ENCODE measurements at regions not wholly inside any gene's neighbourhood (a gene's known extent, or its start where the extent isn't known, plus 50 kb on each side); places are given as distances from the start of the nearest gene placed in this dataset.

DNA sequence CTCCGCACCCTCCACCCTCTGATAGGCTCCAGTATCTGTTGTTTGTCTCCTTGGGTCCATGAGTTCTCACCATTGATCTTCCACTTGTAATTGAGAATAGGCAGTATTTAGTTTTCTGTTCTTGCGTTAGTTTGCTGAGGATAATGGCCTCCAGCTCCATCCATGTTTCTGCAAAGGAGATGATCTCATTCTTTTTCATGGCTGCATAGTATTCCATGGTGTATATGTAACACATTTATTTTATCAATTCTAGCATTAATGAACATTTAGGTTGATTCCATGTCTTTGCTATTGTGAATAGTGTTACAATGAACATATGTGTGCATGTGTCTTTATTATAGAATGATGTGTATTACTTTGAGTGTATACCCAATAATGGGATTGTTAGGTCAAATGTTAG, 814.6 kb upstream of the FRG1 start:
- no peaks in the 10 kb centered on the region for H3K4me1 ChIP-seq

GRCh38 chr4:189128341-189128740, 812.3 kb upstream of the FRG1 start:
- TF ChIP-seq POLR2AphosphoS5 (IDR thresholded peaks at IDR 0.05): no peak
- TF ChIP-seq POLR2A (IDR thresholded peaks at IDR 0.05): no peak
- TF ChIP-seq, protein P1, sequence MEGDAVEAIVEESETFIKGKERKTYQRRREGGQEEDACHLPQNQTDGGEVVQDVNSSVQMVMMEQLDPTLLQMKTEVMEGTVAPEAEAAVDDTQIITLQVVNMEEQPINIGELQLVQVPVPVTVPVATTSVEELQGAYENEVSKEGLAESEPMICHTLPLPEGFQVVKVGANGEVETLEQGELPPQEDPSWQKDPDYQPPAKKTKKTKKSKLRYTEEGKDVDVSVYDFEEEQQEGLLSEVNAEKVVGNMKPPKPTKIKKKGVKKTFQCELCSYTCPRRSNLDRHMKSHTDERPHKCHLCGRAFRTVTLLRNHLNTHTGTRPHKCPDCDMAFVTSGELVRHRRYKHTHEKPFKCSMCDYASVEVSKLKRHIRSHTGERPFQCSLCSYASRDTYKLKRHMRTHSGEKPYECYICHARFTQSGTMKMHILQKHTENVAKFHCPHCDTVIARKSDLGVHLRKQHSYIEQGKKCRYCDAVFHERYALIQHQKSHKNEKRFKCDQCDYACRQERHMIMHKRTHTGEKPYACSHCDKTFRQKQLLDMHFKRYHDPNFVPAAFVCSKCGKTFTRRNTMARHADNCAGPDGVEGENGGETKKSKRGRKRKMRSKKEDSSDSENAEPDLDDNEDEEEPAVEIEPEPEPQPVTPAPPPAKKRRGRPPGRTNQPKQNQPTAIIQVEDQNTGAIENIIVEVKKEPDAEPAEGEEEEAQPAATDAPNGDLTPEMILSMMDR (IDR thresholded peaks at IDR 0.05): no peak
- TF ChIP-seq EP300 (IDR thresholded peaks at IDR 0.05): no peak
- no peak for DNase-seq
- no peaks in the 10 kb centered on the region for H3K4me1 ChIP-seq
- no peak overlapping the region for H3K4me3 ChIP-seq
- intact Hi-C loops (cut with DNase I): no loop called here
- H3K9me3 ChIP-seq: no peaks in the 10 kb centered on the region
- no peaks in the 10 kb centered on the region for H3K27me3 ChIP-seq
- H3K36me3 ChIP-seq: no peaks in the 10 kb centered on the region
- H3K27ac ChIP-seq: no peak overlapping the region
- 77 to 87% methylated on average over 4 of the region's 4 CpGs for WGBS, 2 donors

More for the DNA sequence above, 814.6 kb upstream of the FRG1 start:
- H3K4me3 ChIP-seq: no peak overlapping the region
- intact Hi-C loops (cut with DNase I): no loop called here
- 43 to 44% methylated on average over 2 of the region's 2 CpGs for WGBS, 2 donors
- DNase-seq: no peak
- no peaks in the 10 kb centered on the region for H3K27me3 ChIP-seq
- TF ChIP-seq, protein P1 (IDR thresholded peaks at IDR 0.05): no peak
- no peak for TF ChIP-seq POLR2A (IDR thresholded peaks at IDR 0.05)
- H3K36me3 ChIP-seq: no peaks in the 10 kb centered on the region
- H3K27ac ChIP-seq: no peak overlapping the region
- no peaks in the 10 kb centered on the region for H3K9me3 ChIP-seq

DNA sequence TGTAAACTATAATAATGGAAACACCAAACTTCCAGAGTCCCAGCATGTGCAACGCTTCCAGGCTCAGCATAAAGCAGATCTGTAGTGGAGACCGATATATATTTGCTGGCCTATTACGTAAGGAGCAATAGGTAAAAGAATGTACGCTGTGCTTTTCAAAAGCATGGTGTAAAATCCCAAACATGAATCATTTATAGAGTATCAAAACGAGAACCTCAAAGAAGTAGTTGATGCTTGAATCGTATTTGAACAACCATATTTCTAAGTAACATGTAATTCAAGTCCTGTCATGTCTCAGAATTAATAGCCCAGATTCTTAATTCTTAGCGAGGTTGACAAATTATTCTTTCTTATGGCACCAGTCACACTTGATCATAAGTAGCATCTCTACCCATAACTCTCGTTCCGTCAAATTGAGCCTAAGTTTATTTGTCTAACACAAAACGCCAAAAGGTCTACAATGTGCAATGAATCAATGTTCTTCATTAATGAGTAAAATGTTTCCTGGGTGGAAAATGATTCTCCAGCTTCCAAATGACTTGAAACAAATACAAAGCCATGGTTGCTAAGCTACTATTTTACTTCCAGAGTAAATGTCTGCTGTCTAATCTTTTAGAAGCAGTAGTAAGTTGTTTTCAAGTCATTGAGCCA, 811.5 kb upstream of the FRG1 start:
- WGBS, 2 donors: 60 to 63% methylated on average over 10 of the region's 10 CpGs

DNA sequence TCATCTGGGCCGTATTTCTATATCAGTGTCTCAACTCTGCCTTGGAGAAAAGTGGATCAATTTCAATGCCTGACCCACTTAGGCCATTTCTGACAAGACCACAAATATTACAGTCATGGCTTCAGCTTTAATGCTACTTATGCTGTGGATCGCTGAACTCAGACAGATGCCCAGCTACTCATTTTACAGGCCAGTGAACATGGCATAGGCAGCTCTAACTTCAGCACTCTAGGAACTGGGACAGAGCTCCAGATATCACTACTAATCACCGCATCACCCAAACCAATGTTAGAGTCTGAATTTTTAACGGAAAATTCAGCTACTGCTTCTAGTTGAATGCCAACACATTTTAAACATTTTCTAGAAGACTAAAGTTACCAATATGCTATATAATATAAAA, 809.6 kb upstream of the FRG1 start:
- DNase-seq: no peak
- TF ChIP-seq EP300 (IDR thresholded peaks at IDR 0.05): no peak
- TF ChIP-seq POLR2AphosphoS5 (IDR thresholded peaks at IDR 0.05): no peak
- TF ChIP-seq, protein P1 (IDR thresholded peaks at IDR 0.05): no peak
- no peak for TF ChIP-seq POLR2A (IDR thresholded peaks at IDR 0.05)
- no peak overlapping the region for H3K27ac ChIP-seq
- H3K27me3 ChIP-seq: no peaks in the 10 kb centered on the region
- H3K36me3 ChIP-seq: no peaks in the 10 kb centered on the region
- 90 to 92% methylated on average over 4 of the region's 4 CpGs for WGBS, 2 donors
- H3K4me1 ChIP-seq: no peaks in the 10 kb centered on the region
- H3K4me3 ChIP-seq: no peak overlapping the region
- intact Hi-C loops (cut with DNase I): no loop called here
- no peaks in the 10 kb centered on the region for H3K9me3 ChIP-seq

More for the DNA sequence above, 811.5 kb upstream of the FRG1 start:
- H3K4me1 ChIP-seq: no peaks in the 10 kb centered on the region
- no peaks in the 10 kb centered on the region for H3K36me3 ChIP-seq
- no peak overlapping the region for H3K27ac ChIP-seq
- no peak for TF ChIP-seq EP300 (IDR thresholded peaks at IDR 0.05)
- TF ChIP-seq, protein P1 (IDR thresholded peaks at IDR 0.05): no peak
- TF ChIP-seq POLR2AphosphoS5 (IDR thresholded peaks at IDR 0.05): no peak
- TF ChIP-seq POLR2A (IDR thresholded peaks at IDR 0.05): no peak
- H3K9me3 ChIP-seq: no peaks in the 10 kb centered on the region
- DNase-seq: no peak
- no peak overlapping the region for H3K4me3 ChIP-seq
- H3K27me3 ChIP-seq: no peaks in the 10 kb centered on the region
- intact Hi-C loops (cut with DNase I): no loop called here

DNA sequence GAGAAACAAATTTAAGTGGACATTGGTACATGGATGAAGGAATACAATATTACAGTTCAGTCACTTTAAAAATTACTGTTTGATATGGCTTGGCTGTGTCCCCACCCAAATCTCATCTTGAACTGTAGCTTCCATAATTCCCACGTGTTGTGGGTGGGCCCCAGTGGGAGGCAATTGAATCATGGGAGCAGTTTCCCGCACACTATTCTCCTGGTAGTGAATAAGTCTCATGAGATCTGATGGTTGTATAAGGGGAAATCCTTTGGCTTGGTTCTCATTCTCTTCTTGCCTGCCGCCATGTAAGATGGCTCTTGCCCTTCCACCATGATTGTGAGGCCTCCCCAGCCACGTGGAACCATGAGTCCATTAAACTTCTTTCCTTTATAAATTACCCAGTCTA, 804.2 kb upstream of the FRG1 start:
- Histone ChIP-seq H3K4me3 (no peak overlapping the region), H3K27ac (no peak overlapping the region), H3K36me3 (no peaks in the 10 kb centered on the region), H3K4me1 (no peaks in the 10 kb centered on the region), H3K9me3 (no peaks in the 10 kb centered on the region), H3K27me3 (no peaks in the 10 kb centered on the region)
- no peak for DNase-seq
- 64 to 73% methylated on average over 4 of the region's 4 CpGs for WGBS, 2 donors
- intact Hi-C loops (cut with DNase I): no loop called here
- TF ChIP-seq EP300 (IDR thresholded peaks at IDR 0.05): no peak
- TF ChIP-seq POLR2A (IDR thresholded peaks at IDR 0.05): no peak
- TF ChIP-seq POLR2AphosphoS5 (IDR thresholded peaks at IDR 0.05): no peak
- TF ChIP-seq, protein P1 (IDR thresholded peaks at IDR 0.05): no peak
